Adrenal gland (tissue), 5 donors: ENCODE measurements at regions not wholly inside any gene's neighbourhood (a gene's known extent, or its start where the extent isn't known, plus 50 kb on each side); places are given as distances from the start of the nearest gene placed in this dataset.

Experiments
- POLR2A ChIP-seq, 2 donors: fragments of 450-650 bp; IDR thresholded peaks; one replicate each; pipeline ENCODE4 v1.6.1; 2017; ENCODE audit warnings: antibody characterized with exemption in 2 of 2, mild to moderate bottlenecking in 2 of 2, moderate library complexity in 1 of 2
- TF ChIP-seq, protein P1 (sequence below), 6 experiments: fragments of 450-650 bp in 4 of 6; fragments of 200-600 bp in 2 of 6; sonication (generic) in 1 of 6; IDR thresholded peaks; 1 replicate in 5 of 6; 2 replicates in 1 of 6; pipeline versions ENCODE4 v1.5.1 to v1.8.0; 2016 to 2021; ENCODE audit warnings: antibody characterized with exemption in 6 of 6, mild to moderate bottlenecking in 2 of 6, moderate library complexity in 1 of 6
- donor health status: DM: no; HTN: no; CAD: no.

DNA sequence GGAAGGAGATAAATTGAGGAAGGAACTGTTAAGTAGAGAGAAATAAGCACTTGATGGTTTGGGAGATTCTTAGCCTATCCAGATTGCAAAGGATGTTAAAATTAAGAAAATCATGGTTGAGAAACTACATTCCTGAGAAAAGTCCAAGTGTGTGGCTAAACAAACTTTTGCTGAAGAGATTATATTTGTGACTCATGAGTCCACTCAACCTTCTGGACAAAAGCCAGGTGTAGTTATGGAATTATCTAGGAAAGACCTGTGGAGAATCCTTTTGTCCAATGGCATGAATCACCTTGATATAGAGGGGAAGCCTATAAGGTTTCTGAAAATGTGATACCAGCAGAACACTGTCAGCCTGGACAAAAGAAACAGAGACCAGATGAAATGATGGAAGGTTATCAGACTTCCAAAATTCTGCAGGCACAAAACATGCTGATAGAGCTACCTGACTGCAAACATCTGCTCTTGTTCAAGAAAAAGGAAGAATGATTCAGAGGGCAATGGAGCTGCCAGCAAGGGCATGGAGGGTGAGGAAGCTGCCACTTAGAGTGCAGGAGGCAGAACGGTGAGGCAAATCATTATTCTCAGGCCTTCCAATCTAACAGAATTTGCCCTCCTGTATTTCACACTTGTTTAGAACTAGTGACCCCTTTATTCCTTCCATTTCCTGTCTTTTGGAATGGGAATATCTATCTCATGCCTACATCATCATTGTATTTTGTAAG lies 300.6 kb upstream of the PRMT6 start:
- TF ChIP-seq, protein P1, sequence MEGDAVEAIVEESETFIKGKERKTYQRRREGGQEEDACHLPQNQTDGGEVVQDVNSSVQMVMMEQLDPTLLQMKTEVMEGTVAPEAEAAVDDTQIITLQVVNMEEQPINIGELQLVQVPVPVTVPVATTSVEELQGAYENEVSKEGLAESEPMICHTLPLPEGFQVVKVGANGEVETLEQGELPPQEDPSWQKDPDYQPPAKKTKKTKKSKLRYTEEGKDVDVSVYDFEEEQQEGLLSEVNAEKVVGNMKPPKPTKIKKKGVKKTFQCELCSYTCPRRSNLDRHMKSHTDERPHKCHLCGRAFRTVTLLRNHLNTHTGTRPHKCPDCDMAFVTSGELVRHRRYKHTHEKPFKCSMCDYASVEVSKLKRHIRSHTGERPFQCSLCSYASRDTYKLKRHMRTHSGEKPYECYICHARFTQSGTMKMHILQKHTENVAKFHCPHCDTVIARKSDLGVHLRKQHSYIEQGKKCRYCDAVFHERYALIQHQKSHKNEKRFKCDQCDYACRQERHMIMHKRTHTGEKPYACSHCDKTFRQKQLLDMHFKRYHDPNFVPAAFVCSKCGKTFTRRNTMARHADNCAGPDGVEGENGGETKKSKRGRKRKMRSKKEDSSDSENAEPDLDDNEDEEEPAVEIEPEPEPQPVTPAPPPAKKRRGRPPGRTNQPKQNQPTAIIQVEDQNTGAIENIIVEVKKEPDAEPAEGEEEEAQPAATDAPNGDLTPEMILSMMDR (IDR thresholded peaks at IDR 0.05), result no peak
- TF ChIP-seq POLR2A (IDR thresholded peaks at IDR 0.05), result no peak
